Testis (tissue), 2 donors: ENCODE measurements at regions not wholly inside any gene's neighbourhood (a gene's known extent, or its start where the extent isn't known, plus 50 kb on each side); places are given as distances from the start of the nearest gene placed in this dataset.

Experiments used
- POLR2A ChIP-seq: fragments of 450-650 bp; IDR thresholded peaks from one replicate; pipeline ENCODE4 v1.6.1; 2017; ENCODE audit warnings: antibody characterized with exemption, mild to moderate bottlenecking, moderate library complexity
- TF ChIP-seq, protein P1 (sequence below), 3 experiments: fragments of 450-650 bp in 2 of 3; fragments of 200-600 bp in 1 of 3; sonication (generic) in 1 of 3; IDR thresholded peaks; one replicate each; pipeline ENCODE4 v1.5.1; 2016 to 2019; ENCODE audit warnings: antibody characterized with exemption in 3 of 3, mild to moderate bottlenecking in 2 of 3, moderate library complexity in 1 of 3

- TF ChIP-seq, protein P1, sequence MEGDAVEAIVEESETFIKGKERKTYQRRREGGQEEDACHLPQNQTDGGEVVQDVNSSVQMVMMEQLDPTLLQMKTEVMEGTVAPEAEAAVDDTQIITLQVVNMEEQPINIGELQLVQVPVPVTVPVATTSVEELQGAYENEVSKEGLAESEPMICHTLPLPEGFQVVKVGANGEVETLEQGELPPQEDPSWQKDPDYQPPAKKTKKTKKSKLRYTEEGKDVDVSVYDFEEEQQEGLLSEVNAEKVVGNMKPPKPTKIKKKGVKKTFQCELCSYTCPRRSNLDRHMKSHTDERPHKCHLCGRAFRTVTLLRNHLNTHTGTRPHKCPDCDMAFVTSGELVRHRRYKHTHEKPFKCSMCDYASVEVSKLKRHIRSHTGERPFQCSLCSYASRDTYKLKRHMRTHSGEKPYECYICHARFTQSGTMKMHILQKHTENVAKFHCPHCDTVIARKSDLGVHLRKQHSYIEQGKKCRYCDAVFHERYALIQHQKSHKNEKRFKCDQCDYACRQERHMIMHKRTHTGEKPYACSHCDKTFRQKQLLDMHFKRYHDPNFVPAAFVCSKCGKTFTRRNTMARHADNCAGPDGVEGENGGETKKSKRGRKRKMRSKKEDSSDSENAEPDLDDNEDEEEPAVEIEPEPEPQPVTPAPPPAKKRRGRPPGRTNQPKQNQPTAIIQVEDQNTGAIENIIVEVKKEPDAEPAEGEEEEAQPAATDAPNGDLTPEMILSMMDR (IDR thresholded peaks at IDR 0.05) = no peak
- no peak for TF ChIP-seq POLR2A
Measured at GRCh38 chr6:96683819-96684528, 121.0 kb downstream of the FHL5 start.
